ENCODE measurements at regions not wholly inside any gene's neighbourhood (a gene's known extent, or its start where the extent isn't known, plus 50 kb on each side); places are given as distances from the start of the nearest gene placed in this dataset.

- TF ChIP-seq, protein P1, sequence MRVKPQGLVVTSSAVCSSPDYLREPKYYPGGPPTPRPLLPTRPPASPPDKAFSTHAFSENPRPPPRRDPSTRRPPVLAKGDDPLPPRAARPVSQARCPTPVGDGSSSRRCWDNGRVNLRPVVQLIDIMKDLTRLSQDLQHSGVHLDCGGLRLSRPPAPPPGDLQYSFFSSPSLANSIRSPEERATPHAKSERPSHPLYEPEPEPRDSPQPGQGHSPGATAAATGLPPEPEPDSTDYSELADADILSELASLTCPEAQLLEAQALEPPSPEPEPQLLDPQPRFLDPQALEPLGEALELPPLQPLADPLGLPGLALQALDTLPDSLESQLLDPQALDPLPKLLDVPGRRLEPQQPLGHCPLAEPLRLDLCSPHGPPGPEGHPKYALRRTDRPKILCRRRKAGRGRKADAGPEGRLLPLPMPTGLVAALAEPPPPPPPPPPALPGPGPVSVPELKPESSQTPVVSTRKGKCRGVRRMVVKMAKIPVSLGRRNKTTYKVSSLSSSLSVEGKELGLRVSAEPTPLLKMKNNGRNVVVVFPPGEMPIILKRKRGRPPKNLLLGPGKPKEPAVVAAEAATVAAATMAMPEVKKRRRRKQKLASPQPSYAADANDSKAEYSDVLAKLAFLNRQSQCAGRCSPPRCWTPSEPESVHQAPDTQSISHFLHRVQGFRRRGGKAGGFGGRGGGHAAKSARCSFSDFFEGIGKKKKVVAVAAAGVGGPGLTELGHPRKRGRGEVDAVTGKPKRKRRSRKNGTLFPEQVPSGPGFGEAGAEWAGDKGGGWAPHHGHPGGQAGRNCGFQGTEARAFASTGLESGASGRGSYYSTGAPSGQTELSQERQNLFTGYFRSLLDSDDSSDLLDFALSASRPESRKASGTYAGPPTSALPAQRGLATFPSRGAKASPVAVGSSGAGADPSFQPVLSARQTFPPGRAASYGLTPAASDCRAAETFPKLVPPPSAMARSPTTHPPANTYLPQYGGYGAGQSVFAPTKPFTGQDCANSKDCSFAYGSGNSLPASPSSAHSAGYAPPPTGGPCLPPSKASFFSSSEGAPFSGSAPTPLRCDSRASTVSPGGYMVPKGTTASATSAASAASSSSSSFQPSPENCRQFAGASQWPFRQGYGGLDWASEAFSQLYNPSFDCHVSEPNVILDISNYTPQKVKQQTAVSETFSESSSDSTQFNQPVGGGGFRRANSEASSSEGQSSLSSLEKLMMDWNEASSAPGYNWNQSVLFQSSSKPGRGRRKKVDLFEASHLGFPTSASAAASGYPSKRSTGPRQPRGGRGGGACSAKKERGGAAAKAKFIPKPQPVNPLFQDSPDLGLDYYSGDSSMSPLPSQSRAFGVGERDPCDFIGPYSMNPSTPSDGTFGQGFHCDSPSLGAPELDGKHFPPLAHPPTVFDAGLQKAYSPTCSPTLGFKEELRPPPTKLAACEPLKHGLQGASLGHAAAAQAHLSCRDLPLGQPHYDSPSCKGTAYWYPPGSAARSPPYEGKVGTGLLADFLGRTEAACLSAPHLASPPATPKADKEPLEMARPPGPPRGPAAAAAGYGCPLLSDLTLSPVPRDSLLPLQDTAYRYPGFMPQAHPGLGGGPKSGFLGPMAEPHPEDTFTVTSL (CRISPR knock-in tag; IDR thresholded peaks at IDR 0.05; ENCODE audit: borderline replicate concordance): no peak
- TF ChIP-seq ARID4A (CRISPR knock-in tag; IDR thresholded peaks at IDR 0.05; ENCODE audit: borderline replicate concordance) (no peak), ZNF543 (CRISPR knock-in tag; IDR thresholded peaks at IDR 0.05) (no peak), MIXL1 (CRISPR knock-in tag; IDR thresholded peaks at IDR 0.05) (no peak), STAT5B (CRISPR knock-in tag; IDR thresholded peaks at IDR 0.05) (no peak), GABPA (IDR thresholded peaks at IDR 0.05; ENCODE audit: low read depth, low read length) (no peak), GABPA (CRISPR knock-in tag; IDR thresholded peaks at IDR 0.05; ENCODE audit: low read depth) (no peak), ZFP1 (CRISPR knock-in tag; IDR thresholded peaks at IDR 0.05) (no peak), TCF12 (IDR thresholded peaks at IDR 0.05) (no peak), TCF12 (CRISPR knock-in tag; IDR thresholded peaks at IDR 0.05) (no peak), NFKBIZ (CRISPR knock-in tag; IDR thresholded peaks at IDR 0.05) (no peak), RBM39 (IDR thresholded peaks at IDR 0.05; ENCODE audit: low read depth, low read length, poor library complexity, severe bottlenecking) (no peak), ZSCAN12 (CRISPR knock-in tag; IDR thresholded peaks at IDR 0.05) (no peak), CSRNP1 (CRISPR knock-in tag; IDR thresholded peaks at IDR 0.05) (no peak)
These were observed 178.3 kb upstream of the MYO16 start (continued) for GRCh38 chr13:108451121-108451520.
